Activated CD8-positive, alpha-beta T cell treated with anti-CD3 and anti-CD28 coated beads for 36 hours (primary cell): ENCODE measurements at regions not wholly inside any gene's neighbourhood (a gene's known extent, or its start where the extent isn't known, plus 50 kb on each side); places are given as distances from the start of the nearest gene placed in this dataset.

Source experiments
- ATAC-seq: fragments of 200-7000 bp; cut with Tn5 transposase; one replicate; pipeline ENCODE4 v1.10.0; 2021; ENCODE audit warnings: mild to moderate bottlenecking, moderate library complexity
- CTCF ChIA-PET: fragments of 350-600 bp; sonication (Branson Sonifier 250); formaldehyde crosslinking; loops from one replicate; lab custom pipeline; 2021; ENCODE audit warnings: antibody characterized with exemption; lab: Charles Lee
- POLR2A ChIA-PET: fragments of 350-600 bp; sonication (Branson Sonifier 250); formaldehyde crosslinking; loops from one replicate; lab custom pipeline; 2021; ENCODE audit warnings: antibody characterized with exemption; lab: Charles Lee
- DNase-seq: peaks from one replicate; pipeline ENCODE4 v3.0.0-alpha.2; 2020
- H3K27ac Mint-ChIP-seq: one replicate; pipeline ENCODE4 v1.8.0; 2021; ENCODE audit warnings: mild to moderate bottlenecking, mixed read lengths
- H3K27me3 Mint-ChIP-seq: one replicate; pipeline ENCODE4 v1.8.0; 2021; ENCODE audit warnings: mixed read lengths
- H3K36me3 Mint-ChIP-seq: one replicate; pipeline ENCODE4 v1.8.0; 2021; ENCODE audit warnings: low read depth, mixed read lengths
- H3K4me1 Mint-ChIP-seq: one replicate; pipeline ENCODE4 v1.8.0; 2021; ENCODE audit warnings: low read depth, mixed read lengths
- H3K4me3 Mint-ChIP-seq: one replicate; pipeline ENCODE4 v1.8.0; 2021; ENCODE audit warnings: mild to moderate bottlenecking, moderate library complexity, mixed read lengths
- H3K9me3 Mint-ChIP-seq: one replicate; pipeline ENCODE4 v1.8.0; 2021; ENCODE audit warnings: mixed read lengths
- intact Hi-C: fragments of 100-400 bp; cut with micrococcal nuclease; formaldehyde crosslinking; loops from one replicate; pipeline ENCODE4 v1.10.0; 2022
- TF ChIP-seq, protein P1 (sequence below): fragments of 200-600 bp; IDR thresholded peaks from one replicate; pipeline ENCODE4 v1.8.0; 2022; ENCODE audit warnings: antibody characterized with exemption, mild to moderate bottlenecking

DNA sequence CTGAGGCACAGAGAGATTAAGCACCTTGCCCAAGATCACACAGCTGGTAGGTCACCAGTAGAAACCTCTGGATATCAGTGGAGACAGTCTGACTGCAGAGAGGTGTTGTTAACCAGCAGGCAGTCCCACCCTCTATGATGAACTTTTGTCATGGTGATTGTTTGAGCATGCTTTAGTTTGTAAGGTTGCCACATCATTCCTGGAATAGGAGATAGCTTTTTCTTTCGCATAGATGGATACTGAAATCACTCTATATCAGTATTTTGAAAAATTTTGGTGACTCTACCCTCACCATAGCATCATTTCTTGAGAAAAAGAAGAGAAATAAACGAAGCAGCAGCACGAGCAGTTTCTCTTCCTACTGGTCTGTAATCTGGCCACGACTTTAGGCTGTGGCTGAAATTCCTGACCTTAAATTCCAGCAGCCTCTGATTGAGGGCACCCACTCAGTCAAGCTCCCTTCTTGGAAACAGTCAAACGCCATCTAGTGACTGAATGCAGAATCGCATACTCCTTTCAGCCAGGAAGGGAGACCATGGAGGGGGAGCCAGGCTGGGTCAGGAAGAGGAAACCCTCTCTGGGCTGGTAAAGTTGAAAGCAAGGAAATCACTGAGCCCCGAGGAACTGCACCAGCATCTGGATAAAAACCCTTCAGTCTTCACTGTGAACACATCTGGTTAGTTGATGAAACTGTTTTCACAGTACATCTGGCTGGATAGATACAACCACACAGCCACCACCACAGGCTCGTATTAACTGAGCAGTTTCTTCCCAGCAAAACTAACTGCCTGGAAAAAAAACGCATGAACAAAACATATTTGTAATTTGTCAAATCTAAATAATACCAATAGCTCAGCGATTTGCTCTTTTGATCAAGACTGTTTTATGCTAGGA, 108.5 kb upstream of the XYLT1 start:
- H3K9me3 Mint-ChIP-seq: no peaks in the 10 kb centered on the region
- intact Hi-C loops: no loop called here
- no peaks in the 10 kb centered on the region for H3K36me3 Mint-ChIP-seq
- H3K4me1 Mint-ChIP-seq: no peaks in the 10 kb centered on the region
- ChIA-PET POLR2A (no interaction called here), CTCF (interaction anchor here (0.6 to 4.0 kb wide), 45 partner anchors 8 to 718 kb away, joined by 3 to 28 read pairs (median 4); no protein-coding TSS in a partner anchor)
- TF ChIP-seq, protein P1, sequence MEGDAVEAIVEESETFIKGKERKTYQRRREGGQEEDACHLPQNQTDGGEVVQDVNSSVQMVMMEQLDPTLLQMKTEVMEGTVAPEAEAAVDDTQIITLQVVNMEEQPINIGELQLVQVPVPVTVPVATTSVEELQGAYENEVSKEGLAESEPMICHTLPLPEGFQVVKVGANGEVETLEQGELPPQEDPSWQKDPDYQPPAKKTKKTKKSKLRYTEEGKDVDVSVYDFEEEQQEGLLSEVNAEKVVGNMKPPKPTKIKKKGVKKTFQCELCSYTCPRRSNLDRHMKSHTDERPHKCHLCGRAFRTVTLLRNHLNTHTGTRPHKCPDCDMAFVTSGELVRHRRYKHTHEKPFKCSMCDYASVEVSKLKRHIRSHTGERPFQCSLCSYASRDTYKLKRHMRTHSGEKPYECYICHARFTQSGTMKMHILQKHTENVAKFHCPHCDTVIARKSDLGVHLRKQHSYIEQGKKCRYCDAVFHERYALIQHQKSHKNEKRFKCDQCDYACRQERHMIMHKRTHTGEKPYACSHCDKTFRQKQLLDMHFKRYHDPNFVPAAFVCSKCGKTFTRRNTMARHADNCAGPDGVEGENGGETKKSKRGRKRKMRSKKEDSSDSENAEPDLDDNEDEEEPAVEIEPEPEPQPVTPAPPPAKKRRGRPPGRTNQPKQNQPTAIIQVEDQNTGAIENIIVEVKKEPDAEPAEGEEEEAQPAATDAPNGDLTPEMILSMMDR: peak; percentile 84
- DNase-seq (peak; percentile 71), ATAC-seq (peak; percentile 83)
- H3K4me3 Mint-ChIP-seq: no peak overlapping the region
- peaks cover 2% of the 10 kb centered on the region for H3K27me3 Mint-ChIP-seq
- no peak overlapping the region for H3K27ac Mint-ChIP-seq

DNA sequence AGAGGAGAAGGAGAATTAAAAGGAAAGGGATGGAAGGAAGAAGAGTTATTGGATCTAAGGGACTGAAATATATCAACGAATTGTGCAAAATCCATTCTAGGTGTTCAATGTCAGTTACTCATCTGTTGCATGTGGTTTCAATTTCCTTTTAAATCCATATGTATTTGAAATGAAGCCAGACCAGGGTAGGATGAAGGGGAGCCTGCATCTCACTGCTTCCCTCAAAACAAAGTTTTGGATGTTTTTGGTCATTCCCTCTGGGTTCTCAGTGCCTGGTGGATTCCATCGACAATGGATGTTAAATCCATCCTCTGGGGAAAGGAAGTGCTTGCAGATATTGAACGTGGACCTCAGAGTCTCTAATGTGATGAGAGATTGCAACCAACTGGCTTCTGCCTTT, 103.5 kb upstream of the XYLT1 start:
- Mint-ChIP-seq H3K4me1 (no peaks in the 10 kb centered on the region), H3K27me3 (no peaks in the 10 kb centered on the region), H3K4me3 (no peak overlapping the region), H3K9me3 (no peaks in the 10 kb centered on the region), H3K36me3 (no peaks in the 10 kb centered on the region), H3K27ac (no peak overlapping the region)
- TF ChIP-seq, protein P1: no peak
- intact Hi-C loops: no loop called here
- ChIA-PET CTCF (interaction anchor here (4.1 kb wide), 1 partner anchor 17 kb away, joined by 13 read pairs; no protein-coding TSS in a partner anchor), POLR2A (no interaction called here)
- ATAC-seq (no peak), DNase-seq (no peak)

DNA sequence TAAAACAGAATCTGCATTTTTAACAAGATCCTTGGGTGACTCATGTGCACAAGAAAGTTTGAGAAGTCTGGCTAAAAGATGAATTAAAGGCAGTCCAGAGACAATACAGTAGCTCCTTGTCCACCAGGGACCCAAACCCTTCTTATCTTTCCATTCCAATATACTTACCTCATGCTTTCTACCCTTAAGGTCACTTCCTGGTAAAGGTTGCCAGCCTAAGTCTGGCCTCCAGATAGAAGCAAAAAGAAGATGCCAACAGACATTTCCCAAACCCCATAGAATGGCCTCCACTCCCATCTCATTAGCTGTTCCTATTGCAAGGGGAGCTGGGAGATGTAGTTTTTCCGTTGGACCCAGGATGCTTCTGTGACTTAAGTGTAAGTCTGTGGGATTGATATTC, 101.4 kb upstream of the XYLT1 start:
- DNase-seq (no peak), ATAC-seq (no peak)
- CTCF ChIA-PET: no interaction called here
- intact Hi-C loops: no loop called here
- Mint-ChIP-seq H3K9me3 (no peaks in the 10 kb centered on the region), H3K27ac (no peak overlapping the region), H3K27me3 (peaks cover under 1% of the 10 kb centered on the region), H3K36me3 (no peaks in the 10 kb centered on the region), H3K4me1 (no peaks in the 10 kb centered on the region), H3K4me3 (no peak overlapping the region)
- POLR2A ChIA-PET: no interaction called here
- TF ChIP-seq, protein P1: no peak

DNA sequence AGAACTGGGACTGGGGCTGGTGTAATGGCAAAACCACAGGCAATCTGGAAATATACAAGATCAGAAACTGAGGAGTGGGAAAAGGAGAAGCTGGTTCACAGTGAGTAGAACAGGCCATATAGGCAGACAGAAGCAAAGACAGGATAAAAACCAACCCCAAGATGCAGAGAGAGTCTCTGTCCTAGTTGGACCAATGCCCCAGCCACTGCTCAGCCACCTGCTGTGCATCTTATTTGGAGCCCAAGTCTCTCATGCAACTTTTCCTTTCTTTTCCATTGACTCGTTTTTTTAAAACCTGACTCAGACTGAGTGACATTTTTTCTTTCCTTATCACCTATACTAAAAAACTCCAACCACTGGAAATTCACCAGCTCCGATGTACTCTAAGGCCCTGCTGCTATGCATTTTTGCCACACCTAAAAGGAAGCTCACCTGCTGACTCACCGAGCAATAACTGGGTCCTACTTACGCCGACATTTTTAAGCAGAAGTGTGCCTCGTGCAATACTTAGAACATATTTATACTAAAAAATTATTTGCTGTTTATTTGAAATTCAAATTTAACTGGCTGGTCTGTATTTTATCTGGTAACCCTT, 100.8 kb upstream of the XYLT1 start:
- TF ChIP-seq, protein P1: no peak
- Mint-ChIP-seq H3K9me3 (no peaks in the 10 kb centered on the region), H3K27me3 (peaks cover 2% of the 10 kb centered on the region), H3K27ac (no peak overlapping the region), H3K4me3 (no peak overlapping the region), H3K36me3 (no peaks in the 10 kb centered on the region), H3K4me1 (no peaks in the 10 kb centered on the region)
- DNase-seq (no peak), ATAC-seq (no peak)
- ChIA-PET CTCF (interaction anchor here (1.5 kb wide), 1 partner anchor 8 kb away, joined by 11 read pairs; no protein-coding TSS in a partner anchor), POLR2A (no interaction called here)
- intact Hi-C loops: no loop called here

DNA sequence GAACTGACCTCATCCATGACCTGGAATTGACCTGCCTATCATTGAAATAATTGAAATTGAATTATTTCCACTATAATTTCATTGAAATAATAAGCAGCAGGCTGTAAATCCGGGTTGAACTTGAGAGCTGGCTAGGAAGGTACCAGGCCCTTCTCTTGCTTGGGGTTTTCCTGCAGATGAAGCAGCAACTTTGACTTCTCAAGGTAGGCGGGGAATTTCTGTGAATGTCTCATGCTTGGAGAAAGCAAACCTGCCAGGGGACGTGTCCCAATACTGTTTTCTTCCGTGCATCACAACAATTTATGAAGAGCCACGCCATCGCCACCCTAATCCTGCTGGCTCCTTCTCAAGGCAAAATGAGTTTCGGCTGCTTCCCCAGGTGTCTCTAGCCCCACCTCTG, 97.5 kb upstream of the XYLT1 start:
- ChIA-PET CTCF (no interaction called here), POLR2A (no interaction called here)
- no peak for ATAC-seq
- intact Hi-C loops: no loop called here
- Mint-ChIP-seq H3K9me3 (no peaks in the 10 kb centered on the region), H3K36me3 (no peaks in the 10 kb centered on the region), H3K4me1 (no peaks in the 10 kb centered on the region), H3K27me3 (peaks cover 4% of the 10 kb centered on the region), H3K27ac (no peak overlapping the region), H3K4me3 (no peak overlapping the region)
- TF ChIP-seq, protein P1: no peak
- DNase-seq: no peak
